NOMO-1 treated with DMSO at 0.1 percent for 48 hours (cell line): ENCODE measurements at regions not wholly inside any gene's neighbourhood (a gene's known extent, or its start where the extent isn't known, plus 50 kb on each side); places are given as distances from the start of the nearest gene placed in this dataset.

Source experiments
- DNase-seq: peaks from one replicate; lab custom pipeline; 2025; ENCODE audit not compliant: unreplicated experiment; lab: John Stamatoyannopoulos, UW

DNA sequence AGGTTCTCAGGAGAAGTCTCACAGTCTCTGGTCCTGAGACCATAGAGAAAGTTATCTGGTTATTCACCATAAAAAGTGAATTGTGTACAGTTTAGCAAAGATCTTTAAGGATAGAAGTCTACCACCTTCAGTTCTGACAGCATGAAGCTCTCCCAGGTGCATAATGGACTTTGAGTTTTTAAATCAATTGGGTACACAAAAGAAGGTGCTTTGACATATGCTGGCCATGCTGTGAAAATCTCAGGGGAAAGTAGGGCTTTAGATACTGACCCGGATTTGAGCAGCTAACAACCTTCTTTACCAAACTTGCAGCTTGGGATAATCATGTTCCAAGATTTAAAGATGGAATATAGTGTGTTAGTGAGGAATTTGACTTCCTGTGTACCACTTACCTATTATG lies 264.2 kb downstream of the ZSWIM6 start:
- no peak for DNase-seq

DNA sequence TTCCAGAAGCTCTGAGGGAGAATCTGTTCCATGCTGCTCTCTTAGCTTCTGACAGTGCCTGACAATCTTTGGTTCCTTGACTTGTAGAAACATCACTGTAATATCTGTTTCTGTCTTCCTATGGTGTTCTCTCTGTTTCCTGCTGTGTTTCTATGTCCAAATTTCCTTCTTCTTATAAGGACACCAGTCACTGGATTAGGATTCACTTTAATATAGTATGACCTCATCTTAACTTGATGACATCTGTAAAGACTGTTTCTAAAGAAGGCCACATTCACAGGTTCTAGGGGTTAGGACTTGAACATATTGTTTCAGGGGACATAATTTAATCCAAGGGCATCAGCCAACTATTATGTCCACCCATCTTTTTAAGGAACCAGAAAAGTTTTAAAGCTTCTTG lies 265.6 kb downstream of the ZSWIM6 start:
- DNase-seq = no peak

DNA sequence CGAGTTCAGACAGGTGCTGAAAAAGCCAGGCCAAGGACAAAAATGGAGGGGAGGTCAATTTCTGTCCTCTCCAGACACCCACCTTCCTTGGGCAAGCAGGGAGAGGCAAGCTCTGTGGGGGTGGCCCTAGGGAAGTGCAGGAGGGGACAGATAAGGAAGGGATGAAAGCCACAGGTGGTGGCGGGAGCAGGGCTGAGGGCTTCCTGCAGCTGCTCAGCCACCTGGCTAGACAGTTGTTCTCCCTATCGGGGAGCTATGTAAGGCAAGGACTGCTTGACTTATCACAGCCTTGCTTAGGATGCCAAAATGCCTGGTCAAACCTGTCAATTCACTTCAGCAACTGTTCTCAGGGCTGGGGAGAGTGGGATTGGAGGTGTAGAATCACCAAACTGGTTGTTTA lies 266.1 kb downstream of the ZSWIM6 start:
- DNase-seq = no peak

DNA sequence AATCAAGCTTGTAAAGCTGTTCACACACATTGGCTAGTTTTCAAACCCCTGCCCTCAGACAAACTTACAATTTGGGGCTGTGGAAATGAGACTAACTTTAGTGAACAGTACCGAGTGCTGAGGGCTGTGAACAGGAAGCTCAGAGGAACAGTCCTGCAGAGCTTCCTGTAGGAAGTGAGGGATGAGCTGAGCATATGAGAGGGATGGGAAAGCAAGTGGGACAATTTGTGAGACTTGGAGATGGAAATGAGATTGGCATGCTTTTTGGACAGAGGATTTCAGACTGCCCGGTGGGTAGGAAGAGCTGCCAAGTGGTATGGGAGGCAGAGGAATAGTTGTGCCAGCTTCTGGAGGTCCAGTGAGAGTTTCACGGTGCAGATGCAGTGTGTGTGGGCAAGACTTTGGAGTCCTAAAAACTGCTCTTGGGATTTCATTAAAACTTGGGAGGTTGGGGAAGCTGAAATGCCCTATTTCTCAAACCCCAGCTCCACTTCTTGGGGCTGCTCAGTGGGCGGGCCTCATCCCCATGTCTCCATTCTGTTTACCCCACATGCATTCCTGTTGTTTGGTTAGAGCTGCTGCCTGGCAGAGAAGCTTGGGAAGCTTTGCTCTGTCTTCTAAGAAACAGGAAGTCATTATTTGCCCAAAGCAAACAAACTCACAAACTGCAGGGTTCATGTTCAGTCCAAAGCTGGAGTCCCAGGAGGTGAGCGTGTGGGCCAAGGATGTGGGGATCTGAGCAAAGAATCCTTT lies 267.5 kb downstream of the ZSWIM6 start:
- no peak for DNase-seq

DNA sequence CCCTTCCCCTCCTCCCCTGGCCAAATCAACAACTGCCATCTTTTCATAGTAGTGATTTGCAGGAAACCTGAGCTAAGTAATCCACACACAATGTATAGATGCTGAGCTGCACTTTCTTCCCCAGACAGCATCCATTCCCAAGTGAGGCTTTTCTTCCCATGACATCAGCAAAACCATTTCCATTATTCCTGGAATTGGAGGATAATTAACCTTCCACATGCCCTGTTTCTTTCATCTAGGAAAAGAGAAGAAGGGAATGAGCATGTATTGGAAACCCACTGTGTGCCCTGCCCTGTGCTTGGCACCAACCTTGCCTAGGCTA lies 268.0 kb downstream of the ZSWIM6 start:
- DNase-seq = no peak

DNA sequence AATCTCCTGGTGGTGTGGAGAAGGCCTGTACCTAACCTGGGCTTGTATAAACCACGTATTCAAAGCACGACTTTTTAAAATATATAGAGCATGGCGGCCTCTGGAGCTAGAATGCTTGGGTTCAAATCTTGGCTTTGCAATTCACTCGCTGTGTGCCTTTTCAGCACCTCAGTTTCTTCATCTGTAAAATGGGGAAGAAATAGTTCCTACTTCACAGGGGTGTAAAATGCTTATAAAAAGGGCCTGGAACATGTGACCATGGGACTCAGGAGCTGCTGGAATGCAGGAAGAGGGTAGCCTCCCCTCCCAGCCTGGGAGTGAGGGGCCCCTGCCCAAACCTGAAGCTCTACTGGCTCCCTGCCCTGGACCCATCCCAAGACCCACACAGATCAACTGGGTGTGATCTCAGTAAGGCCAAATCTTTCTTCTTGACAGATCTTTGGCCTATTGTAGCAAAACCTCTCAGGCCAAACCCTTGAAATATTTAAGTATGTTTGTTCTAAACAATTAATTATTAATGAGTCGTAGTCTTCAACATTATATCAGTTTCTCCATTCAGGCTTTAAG lies 269.0 kb downstream of the ZSWIM6 start:
- DNase-seq = no peak

DNA sequence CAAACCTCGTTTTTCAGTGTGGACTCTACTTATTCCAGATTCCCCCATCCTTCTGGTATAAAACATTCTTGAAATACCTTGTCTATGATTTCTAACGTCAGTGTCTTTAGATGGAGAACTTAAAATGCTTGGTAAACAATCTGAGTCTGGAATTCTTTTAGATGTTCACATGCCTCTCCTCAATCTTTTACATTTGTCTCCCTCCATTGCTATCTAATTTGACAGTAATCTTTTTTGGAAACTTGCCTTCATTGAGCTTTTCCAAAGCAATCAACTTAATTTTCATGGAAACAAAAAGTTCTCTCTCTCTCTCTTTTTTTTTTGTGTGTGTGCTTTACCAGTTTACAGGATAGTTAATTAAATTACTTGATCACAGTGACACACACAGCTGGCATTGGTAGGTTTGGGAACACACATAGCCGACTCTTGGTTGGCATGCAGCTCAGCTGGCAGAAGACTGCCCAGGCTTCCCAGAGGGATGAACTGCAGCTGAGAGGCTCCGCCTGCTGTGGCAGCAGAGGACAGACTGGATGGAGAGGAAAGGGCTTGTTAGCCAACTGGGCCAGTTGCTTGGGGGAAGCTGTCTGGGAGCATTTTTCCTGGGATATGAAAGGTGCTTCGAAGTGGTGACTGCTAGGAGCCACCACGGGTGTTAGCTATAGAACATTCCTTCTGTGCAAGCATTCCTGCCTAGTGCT lies 271.3 kb downstream of the ZSWIM6 start:
- DNase-seq = no peak

DNA sequence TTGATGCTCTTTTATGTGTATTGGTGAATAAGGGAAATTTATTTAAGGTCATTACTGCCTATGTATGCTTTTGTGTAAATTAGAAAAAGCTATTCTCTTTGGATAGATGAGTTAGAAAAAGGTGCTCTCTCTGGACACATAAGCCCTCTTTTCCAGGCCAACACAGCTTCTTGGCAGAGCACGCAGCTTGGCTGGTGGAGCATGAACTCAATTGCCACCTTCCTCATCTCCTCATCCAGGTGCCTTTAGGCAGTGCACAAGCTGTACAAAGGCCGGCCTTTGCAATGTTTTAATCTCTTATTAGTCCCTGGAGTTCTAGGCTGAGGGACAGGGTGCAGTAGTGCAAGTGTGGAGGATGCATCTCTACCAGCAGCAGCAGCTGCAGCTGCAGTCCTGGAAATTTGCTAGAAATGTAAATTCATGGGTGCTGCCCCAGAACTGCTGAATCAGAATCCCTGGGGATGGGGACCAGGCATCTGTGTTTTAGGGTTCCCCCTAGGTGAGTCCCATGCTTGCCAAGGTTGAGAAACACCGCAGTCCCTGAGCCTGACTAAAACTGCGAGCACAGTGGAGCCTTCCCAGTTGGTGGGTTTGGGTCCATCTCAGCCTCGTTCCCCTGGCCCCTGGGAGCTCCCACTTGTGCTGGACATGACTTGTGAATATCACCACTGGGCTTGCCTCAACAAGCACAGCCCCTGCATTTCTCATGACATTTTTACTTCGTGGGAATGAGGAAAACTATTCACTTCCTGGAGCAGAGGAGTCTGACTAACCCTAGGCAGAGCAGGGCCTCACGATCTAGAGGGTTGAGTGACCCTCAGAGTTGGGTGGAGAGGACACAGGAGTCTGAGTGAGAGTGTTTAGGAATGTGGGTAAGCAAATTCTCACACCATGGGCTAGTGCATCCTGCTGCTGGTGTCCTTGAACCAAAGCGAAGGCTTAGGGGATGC lies 272.3 kb downstream of the ZSWIM6 start:
- DNase-seq = no peak

DNA sequence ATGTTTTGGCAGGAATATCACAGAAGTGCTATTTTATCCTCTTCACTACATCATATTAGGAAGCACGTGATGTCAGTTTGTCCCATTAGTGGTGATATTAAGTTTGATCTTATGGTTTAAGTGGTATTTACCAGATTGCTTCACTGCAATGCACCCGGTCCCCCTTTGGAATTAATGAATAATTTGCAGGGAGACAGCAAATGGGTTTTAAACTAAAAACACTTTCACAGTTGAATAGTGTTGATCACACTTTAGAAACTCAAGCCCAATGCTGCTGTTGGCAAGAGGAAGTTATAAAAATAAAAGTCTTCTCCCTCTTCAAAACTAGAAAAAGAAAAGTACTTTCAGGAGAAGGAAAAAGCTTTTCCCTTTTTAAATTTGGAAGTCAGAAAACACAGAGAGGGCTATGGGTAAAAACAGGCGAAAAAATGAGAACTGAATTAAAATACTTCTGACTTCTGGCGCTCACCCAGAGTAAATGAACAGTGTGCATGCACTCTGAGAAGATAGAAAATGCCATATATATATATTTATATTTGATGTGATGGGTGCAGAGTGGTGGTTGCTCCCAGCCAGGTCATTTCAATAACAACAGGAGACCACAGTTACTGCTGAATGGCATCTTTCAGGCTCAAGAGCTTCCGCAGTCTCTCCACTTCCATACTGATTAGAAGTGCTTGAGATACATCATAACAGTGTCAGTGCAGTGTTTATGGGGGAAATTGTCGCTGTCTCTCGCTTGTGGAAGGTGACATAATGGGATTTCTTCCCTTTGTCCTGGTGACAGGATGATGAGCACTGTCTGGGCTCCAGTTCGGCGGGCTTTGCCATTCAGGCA lies 278.0 kb downstream of the ZSWIM6 start:
- no peak for DNase-seq

DNA sequence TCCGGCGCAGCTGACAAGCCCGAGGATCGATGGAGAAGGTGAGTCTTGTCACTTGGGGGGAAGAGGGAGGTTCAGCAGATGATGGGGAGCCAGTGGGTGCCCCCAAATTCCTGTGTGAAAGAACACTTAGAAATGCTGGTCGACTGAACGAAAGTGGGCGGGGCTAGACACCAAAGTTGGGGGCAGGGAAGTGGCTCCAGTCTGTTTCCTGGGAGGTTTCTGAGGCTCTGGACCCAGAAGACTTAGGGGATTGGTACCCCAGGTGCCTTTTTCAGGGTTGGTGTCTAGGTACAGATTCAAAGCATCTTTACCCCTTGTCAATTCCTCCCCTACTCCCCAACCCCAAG lies 278.6 kb downstream of the ZSWIM6 start:
- no peak for DNase-seq

DNA sequence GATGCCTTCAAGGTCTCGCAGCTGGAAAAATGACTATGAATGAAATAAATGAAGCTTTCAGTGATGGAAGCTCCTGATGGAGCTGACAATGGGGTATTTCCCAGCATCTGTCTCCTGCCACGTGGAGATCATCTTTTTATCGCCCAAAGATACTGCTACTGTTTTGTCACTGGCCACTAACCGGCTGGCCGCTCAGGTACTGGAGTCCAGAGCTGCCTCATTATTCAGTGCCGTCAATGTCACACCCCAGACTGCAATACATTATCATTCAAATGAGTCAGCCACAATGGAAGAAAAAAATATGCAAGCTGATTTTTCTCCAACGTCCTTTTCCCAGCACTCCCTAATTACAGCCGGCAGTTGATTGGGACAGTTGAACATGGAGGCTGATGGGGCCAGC lies 280.4 kb downstream of the ZSWIM6 start:
- no peak for DNase-seq

DNA sequence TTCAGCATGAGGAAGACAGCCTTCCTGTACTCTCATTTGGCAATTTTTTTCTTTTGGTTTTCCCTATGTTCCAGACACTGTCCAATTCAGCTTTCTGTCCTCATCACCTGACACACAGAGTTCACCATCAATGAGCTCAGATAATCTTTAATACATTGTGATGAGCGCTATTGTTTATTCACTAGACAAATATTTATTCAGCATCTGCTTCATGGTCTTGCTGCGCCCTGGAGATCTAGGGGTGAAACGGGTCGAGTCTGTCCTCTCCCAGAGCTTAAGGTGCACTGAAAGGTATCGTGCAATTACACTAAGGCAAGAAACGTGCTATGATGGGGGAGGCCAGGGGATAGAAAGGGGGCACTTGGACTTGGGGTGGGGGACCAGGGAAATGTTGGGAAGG lies 281.6 kb downstream of the ZSWIM6 start:
- DNase-seq = no peak

DNA sequence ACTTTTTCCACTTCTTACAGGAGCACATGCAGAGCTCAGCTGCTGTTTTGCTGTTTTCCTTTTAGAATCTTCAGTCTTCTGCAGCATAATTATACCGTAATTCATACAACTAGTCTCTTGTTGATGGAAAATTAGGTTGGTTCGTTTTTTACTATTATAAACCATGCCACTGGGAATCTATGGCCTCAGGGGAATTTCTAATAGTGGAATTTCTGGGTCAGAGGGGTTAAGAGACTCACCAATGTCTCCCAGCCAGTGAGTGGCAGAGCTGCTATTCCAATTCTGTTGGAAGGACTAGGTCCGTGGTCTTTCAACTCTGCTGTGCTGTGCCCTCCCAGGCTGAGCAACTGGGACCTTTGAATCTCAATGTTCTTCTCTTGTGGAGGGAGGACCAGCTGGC lies 282.5 kb downstream of the ZSWIM6 start:
- no peak for DNase-seq

DNA sequence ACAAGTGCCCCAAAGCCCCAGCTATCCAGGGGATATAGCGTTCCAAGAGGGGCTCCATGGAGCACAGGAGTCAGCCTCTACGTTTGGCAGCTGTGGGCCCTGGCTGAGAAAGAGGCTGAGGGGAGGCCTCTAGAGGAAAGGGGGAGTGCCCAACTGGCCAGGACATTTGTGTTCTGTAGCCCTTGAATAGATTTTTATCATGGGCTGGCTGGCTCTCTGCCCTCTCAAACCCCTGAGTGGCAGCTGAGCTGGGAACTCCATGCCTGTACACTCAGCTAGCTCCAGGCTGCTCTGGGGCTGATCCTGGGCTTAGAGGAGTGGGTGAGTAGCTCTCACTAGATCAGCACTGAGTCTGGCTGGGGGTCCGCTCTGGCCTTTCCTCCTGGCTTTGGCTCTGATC lies 285.0 kb downstream of the ZSWIM6 start:
- DNase-seq = no peak

DNA sequence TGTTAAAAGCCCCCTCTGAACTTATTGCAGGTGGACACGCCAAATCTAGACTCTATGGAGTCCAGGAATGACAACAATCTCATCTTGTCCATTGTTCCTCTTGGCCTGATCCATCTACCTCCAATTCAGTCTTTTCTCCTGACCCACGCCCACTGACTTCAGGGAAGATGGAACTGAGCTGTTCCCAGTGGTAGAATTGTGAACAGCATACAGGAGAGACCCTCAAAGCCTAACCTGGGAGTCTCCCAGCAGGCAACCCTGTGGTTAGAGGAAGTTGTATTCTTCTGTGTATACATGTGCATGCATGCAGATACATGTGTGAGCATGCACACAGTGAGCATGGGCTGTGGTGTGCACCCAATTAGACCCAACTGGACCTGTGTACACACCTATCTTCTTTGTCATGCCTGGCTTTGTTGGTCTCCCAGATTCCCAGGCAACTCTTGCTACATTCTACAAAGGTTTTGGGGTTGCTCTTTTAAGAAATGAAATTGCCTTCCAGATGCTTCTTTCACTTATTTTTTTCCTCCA lies 286.0 kb downstream of the ZSWIM6 start:
- DNase-seq = no peak

DNA sequence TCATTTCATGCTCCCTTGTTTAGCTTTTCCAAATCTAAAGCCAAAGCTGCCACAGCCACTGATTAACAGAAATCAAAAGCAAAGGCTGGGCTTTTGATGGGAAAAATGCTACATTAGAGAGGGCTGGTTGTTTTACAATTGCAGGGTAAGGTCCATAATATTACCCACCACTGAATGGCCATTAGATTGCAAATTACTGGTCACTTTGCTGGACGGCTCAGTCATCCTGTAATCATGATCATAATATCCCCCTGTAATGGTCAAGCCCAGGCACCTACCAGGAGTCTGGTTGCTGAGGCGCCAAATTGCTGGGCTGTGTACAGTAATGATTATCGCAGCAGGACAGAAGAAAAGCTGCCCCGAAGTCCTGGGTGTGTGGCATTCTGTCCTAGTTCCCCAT lies 286.5 kb downstream of the ZSWIM6 start:
- no peak for DNase-seq

DNA sequence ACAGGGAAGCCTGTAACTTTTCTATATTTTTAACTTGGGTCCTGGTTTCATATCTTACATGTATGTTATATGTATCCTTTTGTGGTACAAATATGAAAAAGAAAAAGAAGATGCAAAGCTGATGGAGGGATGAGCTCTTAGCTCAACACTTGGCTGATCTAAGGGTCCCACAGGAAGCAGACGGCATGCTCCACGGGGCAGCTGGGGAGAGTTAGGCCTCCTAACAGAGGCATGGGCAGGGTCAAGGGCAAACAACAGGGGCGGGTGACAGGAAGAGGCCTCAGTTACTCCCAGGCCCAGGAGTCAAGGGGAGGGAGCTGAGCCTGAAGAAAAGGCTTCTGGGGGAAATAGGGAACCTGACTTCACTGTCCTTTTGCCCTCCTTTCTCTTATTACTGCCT lies 287.2 kb downstream of the ZSWIM6 start:
- no peak for DNase-seq

DNA sequence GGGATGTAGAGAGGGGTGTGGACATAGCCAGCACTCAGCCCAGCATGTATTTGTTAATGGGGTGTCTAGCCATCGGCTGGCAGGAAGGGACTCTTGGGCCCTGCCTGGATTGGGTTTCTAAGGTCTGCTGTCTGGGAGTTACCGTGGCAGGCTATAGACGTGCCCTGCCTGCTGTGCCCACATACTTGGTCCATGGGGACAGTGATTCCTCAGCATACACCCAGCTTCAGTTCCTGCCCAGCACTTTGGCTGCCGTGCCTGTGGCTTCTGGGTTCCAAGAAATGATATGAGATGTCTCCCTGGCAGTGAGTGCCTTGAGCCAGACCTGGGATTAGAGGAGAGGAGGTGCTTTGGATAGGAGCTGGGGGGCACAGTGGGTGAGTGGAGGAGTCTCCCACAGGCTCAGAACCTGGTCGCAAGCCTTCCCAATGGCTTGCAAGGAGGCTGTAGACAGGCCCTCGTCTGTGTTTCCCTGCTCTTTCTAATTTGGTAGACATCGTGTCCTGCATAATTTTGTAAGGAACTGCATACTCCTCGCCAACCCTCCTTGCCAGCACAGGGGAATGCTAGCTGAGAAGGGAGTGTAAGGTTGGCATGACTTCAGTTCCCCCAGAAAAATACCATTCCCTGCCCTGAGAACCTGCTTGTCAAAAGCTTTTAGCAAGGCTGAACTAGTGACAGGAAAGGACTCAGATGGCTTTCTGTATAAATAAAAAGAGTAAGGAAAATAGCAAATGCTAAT lies 287.9 kb downstream of the ZSWIM6 start:
- no peak for DNase-seq

DNA sequence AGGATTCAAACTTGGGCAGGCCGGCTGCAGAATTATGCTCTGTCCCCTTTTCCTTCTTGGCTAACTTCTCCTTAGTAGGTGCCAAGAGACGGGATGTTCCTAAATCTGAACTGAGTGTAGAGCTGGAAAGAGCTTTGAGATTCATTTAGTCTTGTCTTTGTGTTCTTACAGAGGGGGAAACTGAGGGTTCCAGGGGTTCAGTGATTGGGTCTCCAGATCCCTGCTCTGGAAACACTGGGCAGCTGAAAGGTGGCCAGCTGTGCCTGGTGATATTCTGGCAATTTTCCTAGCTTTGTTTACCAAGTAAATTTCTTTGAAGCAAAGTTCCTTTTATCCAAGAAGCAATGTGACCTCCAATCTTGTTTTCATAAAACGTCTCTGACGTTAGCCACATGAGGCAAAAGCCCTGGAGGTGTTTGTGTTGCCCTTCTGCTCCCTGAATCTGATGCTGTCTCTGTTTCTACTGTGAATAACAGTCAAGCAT lies 288.7 kb downstream of the ZSWIM6 start:
- DNase-seq = no peak

DNA sequence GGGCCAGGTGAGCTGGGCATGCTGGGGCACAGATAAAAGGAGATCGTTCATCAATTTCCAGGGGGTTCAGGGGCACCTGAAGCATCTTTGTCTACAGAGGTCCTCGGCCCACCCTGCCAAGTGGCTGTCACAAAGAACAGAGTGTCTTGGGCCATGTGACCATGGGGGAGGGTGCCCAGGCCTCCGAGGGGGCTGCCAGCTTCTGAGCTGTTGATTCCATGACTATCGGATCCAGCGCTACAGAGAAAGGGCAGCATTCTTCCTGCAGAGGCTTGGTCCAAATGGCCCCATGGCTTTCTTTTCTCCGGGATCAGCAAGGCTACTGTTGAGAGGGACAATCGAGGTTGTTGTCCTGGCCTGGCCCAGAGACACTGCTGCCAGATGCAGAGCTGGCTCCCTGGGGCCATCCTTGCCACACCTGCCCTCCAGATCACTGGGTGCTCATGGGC lies 289.2 kb downstream of the ZSWIM6 start:
- DNase-seq = no peak
